Stimulated activated CD4-positive, alpha-beta T cell treated with anti-CD3 and anti-CD28 coated beads, Interleukin-12 subunit alpha, Interleukin-12 subunit beta, amount 100 ng/mL, for 4 hours (primary cell): ENCODE measurements at regions not wholly inside any gene's neighbourhood (a gene's known extent, or its start where the extent isn't known, plus 50 kb on each side); places are given as distances from the start of the nearest gene placed in this dataset.

Source experiments
- DNase-seq: peaks from one replicate; pipeline ENCODE4 v3.0.0-alpha.2; 2020

GRCh38 chrX:43590150-43590549, 65.9 kb upstream of the MAOA start:
- no peak for DNase-seq

- DNase-seq = no peak
Measured at GRCh38 chrX:43592597-43592996, 63.5 kb upstream of the MAOA start.

GRCh38 chrX:43595931-43596330, 60.2 kb upstream of the MAOA start:
- no peak for DNase-seq

GRCh38 chrX:43604753-43605152, 51.3 kb upstream of the MAOA start:
- DNase-seq = no peak

- DNase-seq = no peak
Measured at GRCh38 chrX:43605351-43605750, 50.7 kb upstream of the MAOA start.
